MM.1S (cell line): ENCODE measurements at regions not wholly inside any gene's neighbourhood (a gene's known extent, or its start where the extent isn't known, plus 50 kb on each side); places are given as distances from the start of the nearest gene placed in this dataset.

ENCODE experiments used
- DNase-seq: peaks from one replicate; pipeline ENCODE4 v3.0.0-alpha.2; 2015
- H2AFZ ChIP-seq: fragments of 300-600 bp; sonication (generic); 2 replicates; pipeline ENCODE4 v1.6.0; 2016; ENCODE audit warnings: antibody characterized with exemption, low read length
- H3F3A ChIP-seq: fragments of 300-600 bp; sonication (generic); 2 replicates; pipeline ENCODE4 v1.6.1; 2016; ENCODE audit warnings: mild to moderate bottlenecking, antibody characterized with exemption, low read length, moderate library complexity, mixed read lengths; ENCODE audit not compliant: insufficient read depth
- H3K27ac ChIP-seq: fragments of 300-600 bp; sonication (generic); 2 replicates; pipeline ENCODE4 v1.5.1; 2016; ENCODE audit warnings: mild to moderate bottlenecking, low read length
- H3K27me3 ChIP-seq: fragments of 300-600 bp; sonication (generic); replicated peaks from 2 replicates; pipeline ENCODE4 v1.6.0; 2016; ENCODE audit warnings: low read length; ENCODE audit not compliant: insufficient read depth
- H3K36me3 ChIP-seq: fragments of 300-600 bp; sonication (generic); replicated peaks from 2 replicates; pipeline ENCODE4 v1.6.1; 2016; ENCODE audit warnings: mild to moderate bottlenecking, low read length, mixed read lengths; ENCODE audit not compliant: insufficient read depth
- H3K4me1 ChIP-seq: fragments of 300-600 bp; sonication (generic); 2 replicates; pipeline ENCODE4 v1.6.1; 2016; ENCODE audit warnings: low read length, mixed read lengths
- H3K4me2 ChIP-seq: fragments of 300-600 bp; sonication (generic); 2 replicates; pipeline ENCODE4 v1.6.0; 2016; ENCODE audit warnings: low read depth, low read length
- H3K4me3 ChIP-seq: fragments of 300-600 bp; sonication (generic); 2 replicates; pipeline ENCODE4 v1.5.1; 2016; ENCODE audit warnings: low read length, mixed read lengths
- H3K79me2 ChIP-seq: fragments of 300-600 bp; sonication (generic); 2 replicates; pipeline ENCODE4 v1.6.1; 2016; ENCODE audit warnings: mixed run types, low read length, mixed read lengths
- H3K9ac ChIP-seq: fragments of 300-600 bp; sonication (generic); 2 replicates; pipeline ENCODE4 v1.6.1; 2016; ENCODE audit warnings: low read length, mixed read lengths
- H3K9me2 ChIP-seq: fragments of 300-600 bp; sonication (generic); replicated peaks from 2 replicates; pipeline ENCODE4 v1.6.1; 2016; ENCODE audit warnings: mild to moderate bottlenecking, low read length, mixed read lengths; ENCODE audit not compliant: insufficient read depth
- H3K9me3 ChIP-seq: fragments of 300-600 bp; sonication (generic); replicated peaks from 2 replicates; pipeline ENCODE4 v1.6.1; 2016; ENCODE audit warnings: mild to moderate bottlenecking, low read length, mixed read lengths; ENCODE audit not compliant: insufficient read depth
- H4K20me1 ChIP-seq: fragments of 300-600 bp; sonication (generic); 2 replicates; pipeline ENCODE4 v1.6.1; 2016; ENCODE audit warnings: mild to moderate bottlenecking, low read length, moderate library complexity, mixed read lengths; ENCODE audit not compliant: insufficient read depth
- EZH2 ChIP-seq: fragments of 300-600 bp; sonication (generic); optimal IDR thresholded peaks from 2 replicates; pipeline ENCODE3; 2017; ENCODE audit warnings: low read depth, mild to moderate bottlenecking, antibody characterized with exemption, low read length, mixed read lengths
- EZH2phosphoT487 ChIP-seq: fragments of 300-600 bp; sonication (generic); IDR thresholded peaks from 2 replicates; pipeline ENCODE4 v1.6.1; 2018; ENCODE audit warnings: antibody characterized with exemption, low read length
- TF ChIP-seq, protein P1 (sequence below): fragments of 300-600 bp; sonication (generic); IDR thresholded peaks from 2 replicates; pipeline ENCODE4 v1.5.1; 2016; ENCODE audit warnings: antibody characterized with exemption, low read length, mixed read lengths

DNA sequence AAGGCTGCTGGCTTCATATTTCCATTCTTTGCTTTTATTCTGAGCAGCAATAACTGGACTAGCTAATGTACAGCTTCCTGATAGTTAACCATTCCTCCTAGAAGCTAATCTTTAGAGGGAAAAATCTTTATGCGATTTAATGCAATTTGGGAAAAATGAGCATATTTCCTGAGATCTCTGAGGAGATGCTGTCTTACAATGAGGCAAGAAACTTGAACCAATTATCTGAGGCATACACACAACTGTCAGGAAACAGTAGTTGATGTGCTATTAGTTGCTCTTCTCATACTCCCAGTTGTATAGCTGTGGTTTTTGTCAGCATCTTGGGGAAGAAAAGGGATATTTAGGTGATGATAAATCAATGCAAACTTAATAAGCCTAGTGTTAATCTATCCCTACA lies 265.9 kb downstream of the NEBL start:
- Histone ChIP-seq H3K36me3 (no peaks in the 10 kb centered on the region), H4K20me1 (no peaks in the 10 kb centered on the region), H3F3A (no peaks in the 10 kb centered on the region), H3K4me2 (no peak overlapping the region), H3K27me3 (no peaks in the 10 kb centered on the region), H3K4me1 (no peaks in the 10 kb centered on the region), H3K4me3 (no peak overlapping the region), H3K27ac (no peak overlapping the region), H3K9me3 (no peaks in the 10 kb centered on the region), H3K9me2 (no peaks in the 10 kb centered on the region), H3K9ac (no peak overlapping the region), H2AFZ (no peak overlapping the region), H3K79me2 (no peaks in the 10 kb centered on the region)
- TF ChIP-seq, protein P1, sequence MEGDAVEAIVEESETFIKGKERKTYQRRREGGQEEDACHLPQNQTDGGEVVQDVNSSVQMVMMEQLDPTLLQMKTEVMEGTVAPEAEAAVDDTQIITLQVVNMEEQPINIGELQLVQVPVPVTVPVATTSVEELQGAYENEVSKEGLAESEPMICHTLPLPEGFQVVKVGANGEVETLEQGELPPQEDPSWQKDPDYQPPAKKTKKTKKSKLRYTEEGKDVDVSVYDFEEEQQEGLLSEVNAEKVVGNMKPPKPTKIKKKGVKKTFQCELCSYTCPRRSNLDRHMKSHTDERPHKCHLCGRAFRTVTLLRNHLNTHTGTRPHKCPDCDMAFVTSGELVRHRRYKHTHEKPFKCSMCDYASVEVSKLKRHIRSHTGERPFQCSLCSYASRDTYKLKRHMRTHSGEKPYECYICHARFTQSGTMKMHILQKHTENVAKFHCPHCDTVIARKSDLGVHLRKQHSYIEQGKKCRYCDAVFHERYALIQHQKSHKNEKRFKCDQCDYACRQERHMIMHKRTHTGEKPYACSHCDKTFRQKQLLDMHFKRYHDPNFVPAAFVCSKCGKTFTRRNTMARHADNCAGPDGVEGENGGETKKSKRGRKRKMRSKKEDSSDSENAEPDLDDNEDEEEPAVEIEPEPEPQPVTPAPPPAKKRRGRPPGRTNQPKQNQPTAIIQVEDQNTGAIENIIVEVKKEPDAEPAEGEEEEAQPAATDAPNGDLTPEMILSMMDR: no peak
- TF ChIP-seq EZH2phosphoT487 (no peak), EZH2 (no peak)
- DNase-seq: no peak

DNA sequence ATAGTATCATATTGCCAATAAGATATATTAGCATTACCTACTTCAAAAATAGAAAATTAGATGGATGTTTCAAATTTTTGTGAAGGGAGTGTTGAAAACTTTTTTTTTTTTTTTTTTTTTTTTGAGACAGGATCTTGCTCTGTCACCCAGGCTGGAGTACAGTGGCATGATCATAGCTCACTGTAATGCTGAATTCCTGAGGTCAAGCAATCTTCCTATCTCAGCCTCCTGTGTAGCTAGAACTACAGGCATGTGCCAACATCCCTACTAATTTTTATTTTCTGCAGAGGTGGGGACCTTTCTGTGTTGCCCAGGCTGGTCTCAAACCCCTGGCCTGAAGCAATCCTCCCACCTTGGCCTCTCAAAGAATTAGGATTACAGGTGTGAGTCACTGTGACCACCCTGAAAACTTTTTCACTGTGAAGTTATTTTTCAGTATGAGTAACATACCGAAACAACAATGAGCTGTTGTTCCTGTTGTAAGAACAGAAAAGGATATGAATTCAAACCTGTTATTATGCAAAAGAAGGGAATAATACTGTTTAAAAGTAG lies 266.9 kb downstream of the NEBL start:
- no peaks in the 10 kb centered on the region for H3K79me2 ChIP-seq
- DNase-seq: no peak
- no peaks in the 10 kb centered on the region for H3K4me1 ChIP-seq
- H3K27me3 ChIP-seq: no peaks in the 10 kb centered on the region
- TF ChIP-seq EZH2phosphoT487 (no peak), EZH2 (no peak)
- TF ChIP-seq, protein P1: no peak
- H3K9me3 ChIP-seq: no peaks in the 10 kb centered on the region
- no peak overlapping the region for H2AFZ ChIP-seq
- no peaks in the 10 kb centered on the region for H3F3A ChIP-seq
- H3K4me3 ChIP-seq: no peak overlapping the region
- H3K27ac ChIP-seq: no peak overlapping the region
- H3K4me2 ChIP-seq: no peak overlapping the region
- H4K20me1 ChIP-seq: no peaks in the 10 kb centered on the region
- no peak overlapping the region for H3K9ac ChIP-seq
- no peaks in the 10 kb centered on the region for H3K9me2 ChIP-seq
- no peaks in the 10 kb centered on the region for H3K36me3 ChIP-seq

DNA sequence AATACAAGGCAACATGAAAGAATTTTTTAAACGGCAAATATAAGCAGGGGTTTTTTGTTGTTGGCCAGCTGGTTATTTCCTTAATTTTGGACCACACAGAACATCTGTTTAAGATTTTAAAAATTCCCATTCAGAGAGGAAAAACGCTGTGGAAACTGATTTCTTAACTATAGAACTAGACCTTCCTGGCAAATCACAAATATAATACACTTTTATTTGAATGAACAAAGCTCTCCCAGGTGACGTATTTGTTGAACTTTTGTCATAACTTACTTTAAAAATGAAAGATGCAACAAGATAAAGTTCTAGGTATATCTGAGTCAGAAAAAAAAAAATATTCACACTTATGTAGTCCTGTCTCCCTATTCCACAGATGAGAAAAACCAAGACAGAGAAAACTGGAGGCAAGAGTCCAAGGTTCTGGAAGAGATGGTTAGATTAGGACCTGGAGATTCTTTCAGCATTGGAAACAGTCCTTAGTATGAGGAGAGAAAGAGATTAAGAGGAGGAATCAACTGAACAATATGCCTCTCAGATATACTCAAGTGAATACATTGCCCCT lies 269.1 kb downstream of the NEBL start:
- no peaks in the 10 kb centered on the region for H3K9me3 ChIP-seq
- no peak overlapping the region for H3K4me2 ChIP-seq
- H3K9me2 ChIP-seq: no peaks in the 10 kb centered on the region
- no peaks in the 10 kb centered on the region for H3K79me2 ChIP-seq
- no peaks in the 10 kb centered on the region for H3K27me3 ChIP-seq
- DNase-seq: no peak
- H2AFZ ChIP-seq: no peak overlapping the region
- H3K4me3 ChIP-seq: no peak overlapping the region
- no peaks in the 10 kb centered on the region for H3K4me1 ChIP-seq
- no peaks in the 10 kb centered on the region for H4K20me1 ChIP-seq
- no peak overlapping the region for H3K27ac ChIP-seq
- TF ChIP-seq EZH2phosphoT487 (no peak), EZH2 (no peak)
- TF ChIP-seq, protein P1: no peak
- H3F3A ChIP-seq: no peaks in the 10 kb centered on the region
- H3K9ac ChIP-seq: no peak overlapping the region
- H3K36me3 ChIP-seq: no peaks in the 10 kb centered on the region
